HCT116 (cell line): ENCODE measurements at regions not wholly inside any gene's neighbourhood (a gene's known extent, or its start where the extent isn't known, plus 50 kb on each side); places are given as distances from the start of the nearest gene placed in this dataset.

Source experiments
- ATAC-seq: fragments of 200-7000 bp; cut with Tn5 transposase; 2 replicates; pipeline ENCODE4 v1.9.1; 2020; ENCODE audit warnings: mild to moderate bottlenecking, moderate library complexity
- BruUV-seq: library from RNA; stranded (reverse); fragments of 400-500 nt; replicated peaks from 2 replicates; lab custom pipeline; 2021; lab: Mats Ljungman, UMichigan
- CTCF ChIA-PET: fragments of 300-600 bp; sonication (Branson Sonifier 250); formaldehyde crosslinking; loops from one replicate; lab custom pipeline; 2021; ENCODE audit warnings: antibody characterized with exemption; lab: Charles Lee
- POLR2A ChIA-PET: fragments of 300-600, 350-600 bp; sonication (Branson Sonifier 250); formaldehyde crosslinking; loops from one replicate; lab custom pipeline; 2021; ENCODE audit warnings: antibody characterized with exemption; lab: Charles Lee
- RAD21 ChIA-PET, 2 experiments: fragments of 300-600 bp; sonication (Branson Sonifier 250); formaldehyde crosslinking; loops; one replicate each; lab custom pipeline; 2023; ENCODE audit warnings: low total read pairs in 2 of 2; ENCODE audit not compliant: uncharacterized antibody in 2 of 2, unreplicated experiment in 2 of 2, low non-redundant PET in 1 of 2; lab: Charles Lee
- DNase-seq: peaks from one replicate; pipeline ENCODE4 v3.0.0-alpha.2; 2010; ENCODE audit warnings: low read depth, low spot score
- H2AFZ ChIP-seq: fragments of 200-600 bp; shearing (Covaris generic), sonication (generic); 2 replicates; pipeline ENCODE4 v1.6.1; 2017; ENCODE audit warnings: low read depth, mixed run types, mixed read lengths, antibody characterized with exemption, low read length; ENCODE audit not compliant: poor library complexity, severe bottlenecking
- H3K27ac ChIP-seq: 2 replicates; pipeline ENCODE4 v1.5.1; 2012; ENCODE audit warnings: low read depth, low read length
- H3K27me3 ChIP-seq: fragments of 200-600 bp; sonication (generic); 2 replicates; pipeline ENCODE4 v1.6.1; 2016; ENCODE audit warnings: mixed run types, low read length, mixed read lengths; ENCODE audit not compliant: insufficient read depth
- H3K36me3 ChIP-seq, 2 experiments: fragments of 200-500 bp in 1 of 2; fragments of 200-600 bp in 1 of 2; sonication (Bioruptor generic) in 1 of 2; sonication (generic) in 1 of 2; 2 replicates each; pipeline versions ENCODE4 v1.5.1 to v1.6.1; 2014 to 2016; ENCODE audit warnings: low read length in 2 of 2, inconsistent platforms in 1 of 2, mixed read lengths in 1 of 2, mixed run types in 1 of 2; ENCODE audit not compliant: insufficient read depth in 2 of 2, control insufficient read depth in 1 of 2
- H3K4me1 ChIP-seq, 2 experiments: fragments of 200-600 bp in 1 of 2; sonication (generic) in 1 of 2; 2 replicates each; pipeline versions ENCODE4 v1.5.1 to v1.6.1; 2012 to 2017; ENCODE audit warnings: low read length in 2 of 2, inconsistent platforms in 1 of 2, mild to moderate bottlenecking in 1 of 2, mixed read lengths in 1 of 2, mixed run types in 1 of 2, moderate library complexity in 1 of 2; ENCODE audit not compliant: insufficient read depth in 2 of 2, control insufficient read depth in 1 of 2
- H3K4me2 ChIP-seq: fragments of 200-600 bp; sonication (generic); 2 replicates; pipeline ENCODE4 v1.6.1; 2017; ENCODE audit warnings: mixed run types, low read length, mixed read lengths
- H3K4me3 ChIP-seq, 2 experiments: fragments of 200-600 bp in 1 of 2; sonication (generic) in 1 of 2; replicated peaks in 1 of 2; 2 replicates each; pipeline ENCODE4 v1.5.1; 2011 to 2016; ENCODE audit warnings: low read length in 2 of 2, control low read depth in 1 of 2, low read depth in 1 of 2, mild to moderate bottlenecking in 1 of 2, mixed read lengths in 1 of 2, mixed run types in 1 of 2
- H3K79me2 ChIP-seq: fragments of 200-600 bp; sonication (generic); 2 replicates; pipeline ENCODE4 v1.6.1; 2017; ENCODE audit warnings: mild to moderate bottlenecking, mixed run types, low read length, moderate library complexity, mixed read lengths; ENCODE audit not compliant: insufficient read depth
- H3K9ac ChIP-seq: fragments of 200-600 bp; sonication (generic); 2 replicates; pipeline ENCODE4 v1.6.1; 2016; ENCODE audit warnings: low read length, mixed read lengths
- H3K9me2 ChIP-seq: fragments of 200-600 bp; sonication (generic), shearing (Covaris generic); 2 replicates; pipeline ENCODE4 v1.6.1; 2017; ENCODE audit warnings: mixed run types, mild to moderate bottlenecking, moderate library complexity; ENCODE audit not compliant: insufficient read depth
- H3K9me3 ChIP-seq, 2 experiments: fragments of 200-500 bp in 1 of 2; fragments of 200-600 bp in 1 of 2; sonication (Bioruptor generic) in 1 of 2; sonication (generic) in 1 of 2; 2 replicates each; pipeline ENCODE4 v1.6.1; 2014 to 2017; ENCODE audit warnings: low read length in 2 of 2, mixed read lengths in 2 of 2, inconsistent platforms in 1 of 2, low read depth in 1 of 2, mild to moderate bottlenecking in 1 of 2, mixed run types in 1 of 2, moderate library complexity in 1 of 2; ENCODE audit not compliant: control insufficient read depth in 1 of 2, insufficient read depth in 1 of 2
- H4K20me1 ChIP-seq: fragments of 200-600 bp; sonication (generic), shearing (Covaris generic); 2 replicates; pipeline ENCODE4 v1.6.1; 2017; ENCODE audit warnings: mixed run types, mild to moderate bottlenecking, moderate library complexity; ENCODE audit not compliant: insufficient read depth
- ELF1 ChIP-seq: IDR thresholded peaks from 2 replicates; pipeline ENCODE4 v1.6.1; 2012; ENCODE audit warnings: low read depth, borderline replicate concordance
- EZH2 ChIP-seq: fragments of 200-600 bp; sonication (generic); IDR thresholded peaks from 2 replicates; pipeline ENCODE4 v1.6.1; 2017; ENCODE audit warnings: antibody characterized with exemption, mixed run types
- EZH2phosphoT487 ChIP-seq: fragments of 200-600 bp; IDR thresholded peaks from 2 replicates; pipeline ENCODE4 v1.6.1; 2018; ENCODE audit warnings: antibody characterized with exemption, borderline replicate concordance
- MAX ChIP-seq: IDR thresholded peaks from 2 replicates; pipeline ENCODE4 v1.6.1; 2012
- REST ChIP-seq: IDR thresholded peaks from 2 replicates; pipeline ENCODE4 v1.6.1; 2012; ENCODE audit warnings: low read depth
- SP1 ChIP-seq: IDR thresholded peaks from 2 replicates; pipeline ENCODE4 v1.6.1; 2012; ENCODE audit warnings: low read depth
- YY1 ChIP-seq: IDR thresholded peaks from 2 replicates; pipeline ENCODE4 v1.6.1; 2011; ENCODE audit warnings: low read length, low read depth, moderate library complexity, mild to moderate bottlenecking; ENCODE audit not compliant: insufficient replicate concordance; ENCODE audit errors: extremely low read depth
- ZBTB33 ChIP-seq: IDR thresholded peaks from 2 replicates; pipeline ENCODE4 v1.6.1; 2011; ENCODE audit warnings: mild to moderate bottlenecking, low read length, moderate library complexity; ENCODE audit not compliant: insufficient replicate concordance; ENCODE audit errors: extremely low read depth
- ZNF274 ChIP-seq: fragments of 200-500 bp; sonication (Bioruptor generic); IDR thresholded peaks from 2 replicates; pipeline ENCODE4 v1.6.1; 2014; ENCODE audit warnings: mild to moderate bottlenecking, low read depth, low read length, inconsistent platforms
- intact Hi-C: fragments of 100-400 bp; cut with micrococcal nuclease; formaldehyde crosslinking; loops from 2 replicates; pipeline ENCODE4 v1.10.0; 2022

- RAD21 ChIA-PET = no interaction called here
- BruUV-seq = no TSS peak
- Histone ChIP-seq H3K9me2 (no peaks in the 10 kb centered on the region), H3K4me3 (no peak overlapping the region), H4K20me1 (no peaks in the 10 kb centered on the region), H3K27ac (no peak overlapping the region), H3K79me2 (no peaks in the 10 kb centered on the region), H3K36me3 (no peaks in the 10 kb centered on the region), H3K4me2 (no peak overlapping the region), H2AFZ (no peak overlapping the region), H3K27me3 (no peaks in the 10 kb centered on the region), H3K4me1 (no peaks in the 10 kb centered on the region), H3K9ac (no peak overlapping the region), H3K9me3 (peaks cover 4% of the 10 kb centered on the region in 2 experiments; a peak in 2 of 4 replicates)
- TF ChIP-seq ELF1 = no peak
- no peak for TF ChIP-seq EZH2
- no peak for TF ChIP-seq ZBTB33
- no peak for TF ChIP-seq MAX
- TF ChIP-seq SP1 = no peak
- TF ChIP-seq YY1 = no peak
- TF ChIP-seq REST = no peak
- TF ChIP-seq ZNF274 = no peak
- no peak for TF ChIP-seq EZH2phosphoT487
- POLR2A ChIA-PET = no interaction called here
- ATAC-seq (no peak), DNase-seq (no peak)
- intact Hi-C loops = no loop called here
- CTCF ChIA-PET = no interaction called here
Observed at GRCh38 chr3:35871009-35871408, 231.7 kb downstream of the ARPP21 start.
